ENCODE measurements at regions not wholly inside any gene's neighbourhood (a gene's known extent, or its start where the extent isn't known, plus 50 kb on each side); places are given as distances from the start of the nearest gene placed in this dataset.

GRCh38 chr5:106728208-106728607 lies 942.5 kb downstream of the EFNA5 start:
- no peak for TF ChIP-seq EZH2 (IDR thresholded peaks at IDR 0.05; ENCODE audit: borderline replicate concordance, low read depth, low read length, poor library complexity, severe bottlenecking)
- TF ChIP-seq CTCF (conservative IDR thresholded peaks at IDR 0.05; ENCODE audit: low read depth, low read length) = no peak

Measured in A673 (cell line).